IMR-90 (cell line): ENCODE measurements at regions not wholly inside any gene's neighbourhood (a gene's known extent, or its start where the extent isn't known, plus 50 kb on each side); places are given as distances from the start of the nearest gene placed in this dataset.

Experiments used
- BHLHE40 ChIP-seq: fragments of 150-350 bp; IDR thresholded peaks from 2 replicates; pipeline ENCODE4 v1.6.1; 2016; ENCODE audit warnings: mild to moderate bottlenecking, low read depth, low read length
- CTCF ChIP-seq: conservative IDR thresholded peaks from 2 replicates; pipeline ENCODE4 v1.5.1; 2012; ENCODE audit warnings: mild to moderate bottlenecking, low read depth, low read length, improper control_type of control experiment

DNA sequence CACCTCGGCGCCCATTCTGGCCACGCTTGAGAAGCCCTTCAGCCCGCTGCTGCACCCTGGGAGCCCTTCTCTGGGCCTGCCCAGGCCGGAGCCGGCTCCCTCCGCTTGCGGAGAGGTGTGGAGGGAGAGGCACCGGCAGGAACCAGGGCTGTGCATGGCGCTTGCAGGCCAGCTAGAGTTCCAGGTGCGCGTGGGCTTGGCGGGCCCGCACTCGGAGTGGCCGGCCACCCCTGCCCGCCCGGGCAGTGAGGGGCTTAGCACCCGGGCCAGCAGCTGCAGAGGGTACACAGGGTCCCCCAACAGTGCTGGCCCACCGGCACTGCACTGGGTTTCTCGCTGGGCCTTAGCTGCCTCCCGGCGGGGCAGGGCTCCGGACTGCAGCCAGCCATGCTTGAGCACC, 72.3 kb upstream of the SYK start:
- TF ChIP-seq CTCF (no peak), BHLHE40 (no peak)
